HepG2 (cell line): ENCODE measurements at regions not wholly inside any gene's neighbourhood (a gene's known extent, or its start where the extent isn't known, plus 50 kb on each side); places are given as distances from the start of the nearest gene placed in this dataset.
"Not testable (repeated sequence)": the region's sequence is repeated elsewhere in the genome, so short reads cannot be mapped to it uniquely, and the experiment has no call there.

Experiments
- ESRRA ChIP-seq: sonication (generic); formaldehyde crosslinking; IDR thresholded peaks from 2 replicates; pipeline ENCODE4 v1.5.1; 2020; ENCODE audit warnings: mild to moderate bottlenecking, low read depth, missing genetic modification reagents
- HOXA7 ChIP-seq: sonication (generic); formaldehyde crosslinking; IDR thresholded peaks from 2 replicates; pipeline ENCODE4 v1.8.1; 2022; ENCODE audit warnings: mild to moderate bottlenecking, missing genetic modification reagents, moderate library complexity
- MTA3 ChIP-seq: sonication (generic); formaldehyde crosslinking; IDR thresholded peaks from 2 replicates; pipeline ENCODE4 v1.4.0; 2020; ENCODE audit warnings: missing genetic modification reagents
- POLR2AphosphoS5 ChIP-seq: IDR thresholded peaks from 2 replicates; pipeline ENCODE4 v1.6.1; 2012; ENCODE audit warnings: low read depth, low read length
- RAD21 ChIP-seq: fragments of 450-650 bp; formaldehyde crosslinking; IDR thresholded peaks from 2 replicates; pipeline ENCODE4 v1.5.0; 2020; ENCODE audit warnings: mild to moderate bottlenecking
- SP1 ChIP-seq, 2 experiments: fragments of 450-650 bp in 1 of 2; sonication (generic) in 1 of 2; formaldehyde crosslinking in 1 of 2; IDR thresholded peaks; 2 replicates each; pipeline versions ENCODE4 v1.4.0 to v1.6.1; 2016 to 2020; ENCODE audit warnings: missing genetic modification reagents in 1 of 2
- TBX2 ChIP-seq: sonication (generic); formaldehyde crosslinking; IDR thresholded peaks from 2 replicates; pipeline ENCODE4 v1.5.0; 2020; ENCODE audit warnings: missing genetic modification reagents, mild to moderate bottlenecking, borderline replicate concordance
- ZNF660 ChIP-seq: sonication (generic); formaldehyde crosslinking; IDR thresholded peaks from 2 replicates; pipeline ENCODE4 v1.5.1; 2020; ENCODE audit warnings: mild to moderate bottlenecking, low read depth, missing genetic modification reagents, borderline replicate concordance
- TF ChIP-seq, protein P1 (sequence below): sonication (generic); formaldehyde crosslinking; IDR thresholded peaks from 2 replicates; pipeline ENCODE4 v1.5.0; 2020; ENCODE audit warnings: missing genetic modification reagents
- TF ChIP-seq, protein P2 (sequence below): sonication (generic); formaldehyde crosslinking; IDR thresholded peaks from 2 replicates; pipeline ENCODE4 v1.8.0; 2022; ENCODE audit warnings: low read depth, missing genetic modification reagents
- TF ChIP-seq, protein P3 (sequence below): sonication (generic); formaldehyde crosslinking; IDR thresholded peaks from 2 replicates; pipeline ENCODE4 v1.5.0; 2020; ENCODE audit warnings: mild to moderate bottlenecking, missing genetic modification reagents, moderate library complexity

DNA sequence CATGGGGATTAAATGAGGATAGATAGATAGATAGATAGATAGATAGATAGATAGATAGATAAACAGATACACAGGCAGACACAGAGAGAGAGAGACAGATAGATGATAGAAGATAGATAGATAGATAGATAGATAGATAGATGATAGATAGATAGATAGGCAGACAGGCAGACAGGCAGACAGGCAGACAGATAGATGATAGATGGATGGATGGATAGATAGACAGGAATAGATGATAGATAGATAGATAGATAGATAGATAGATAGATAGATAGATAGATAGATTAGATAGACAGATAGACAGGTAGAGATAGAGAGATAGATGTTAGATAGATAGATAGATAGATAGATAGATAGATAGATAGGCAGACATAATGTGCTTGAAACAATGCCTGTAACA, 137.3 kb downstream of the MED10 start:
- TF ChIP-seq POLR2AphosphoS5; ZNF660 (CRISPR knock-in tag); TBX2 (CRISPR knock-in tag); HOXA7; RAD21 (CRISPR knock-in tag); SP1 (IDR thresholded peaks at IDR 0.05); SP1 (CRISPR knock-in tag; IDR thresholded peaks at IDR 0.05); MTA3 (CRISPR knock-in tag); ESRRA (CRISPR knock-in tag): not testable (repeated sequence)
- TF ChIP-seq, protein P1, sequence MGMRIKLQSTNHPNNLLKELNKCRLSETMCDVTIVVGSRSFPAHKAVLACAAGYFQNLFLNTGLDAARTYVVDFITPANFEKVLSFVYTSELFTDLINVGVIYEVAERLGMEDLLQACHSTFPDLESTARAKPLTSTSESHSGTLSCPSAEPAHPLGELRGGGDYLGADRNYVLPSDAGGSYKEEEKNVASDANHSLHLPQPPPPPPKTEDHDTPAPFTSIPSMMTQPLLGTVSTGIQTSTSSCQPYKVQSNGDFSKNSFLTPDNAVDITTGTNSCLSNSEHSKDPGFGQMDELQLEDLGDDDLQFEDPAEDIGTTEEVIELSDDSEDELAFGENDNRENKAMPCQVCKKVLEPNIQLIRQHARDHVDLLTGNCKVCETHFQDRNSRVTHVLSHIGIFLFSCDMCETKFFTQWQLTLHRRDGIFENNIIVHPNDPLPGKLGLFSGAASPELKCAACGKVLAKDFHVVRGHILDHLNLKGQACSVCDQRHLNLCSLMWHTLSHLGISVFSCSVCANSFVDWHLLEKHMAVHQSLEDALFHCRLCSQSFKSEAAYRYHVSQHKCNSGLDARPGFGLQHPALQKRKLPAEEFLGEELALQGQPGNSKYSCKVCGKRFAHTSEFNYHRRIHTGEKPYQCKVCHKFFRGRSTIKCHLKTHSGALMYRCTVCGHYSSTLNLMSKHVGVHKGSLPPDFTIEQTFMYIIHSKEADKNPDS: not testable (repeated sequence)
- TF ChIP-seq, protein P2, sequence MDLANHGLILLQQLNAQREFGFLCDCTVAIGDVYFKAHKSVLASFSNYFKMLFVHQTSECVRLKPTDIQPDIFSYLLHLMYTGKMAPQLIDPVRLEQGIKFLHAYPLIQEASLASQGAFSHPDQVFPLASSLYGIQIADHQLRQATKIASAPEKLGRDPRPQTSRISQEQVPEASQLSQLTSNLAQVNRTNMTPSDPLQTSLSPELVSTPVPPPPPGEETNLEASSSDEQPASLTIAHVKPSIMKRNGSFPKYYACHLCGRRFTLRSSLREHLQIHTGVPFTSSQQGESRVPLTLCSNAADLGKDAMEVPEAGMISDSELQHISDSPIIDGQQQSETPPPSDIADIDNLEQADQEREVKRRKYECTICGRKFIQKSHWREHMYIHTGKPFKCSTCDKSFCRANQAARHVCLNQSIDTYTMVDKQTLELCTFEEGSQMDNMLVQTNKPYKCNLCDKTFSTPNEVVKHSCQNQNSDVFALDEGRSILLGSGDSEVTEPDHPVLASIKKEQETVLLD (CRISPR knock-in tag): not testable (repeated sequence)
- TF ChIP-seq, protein P3, sequence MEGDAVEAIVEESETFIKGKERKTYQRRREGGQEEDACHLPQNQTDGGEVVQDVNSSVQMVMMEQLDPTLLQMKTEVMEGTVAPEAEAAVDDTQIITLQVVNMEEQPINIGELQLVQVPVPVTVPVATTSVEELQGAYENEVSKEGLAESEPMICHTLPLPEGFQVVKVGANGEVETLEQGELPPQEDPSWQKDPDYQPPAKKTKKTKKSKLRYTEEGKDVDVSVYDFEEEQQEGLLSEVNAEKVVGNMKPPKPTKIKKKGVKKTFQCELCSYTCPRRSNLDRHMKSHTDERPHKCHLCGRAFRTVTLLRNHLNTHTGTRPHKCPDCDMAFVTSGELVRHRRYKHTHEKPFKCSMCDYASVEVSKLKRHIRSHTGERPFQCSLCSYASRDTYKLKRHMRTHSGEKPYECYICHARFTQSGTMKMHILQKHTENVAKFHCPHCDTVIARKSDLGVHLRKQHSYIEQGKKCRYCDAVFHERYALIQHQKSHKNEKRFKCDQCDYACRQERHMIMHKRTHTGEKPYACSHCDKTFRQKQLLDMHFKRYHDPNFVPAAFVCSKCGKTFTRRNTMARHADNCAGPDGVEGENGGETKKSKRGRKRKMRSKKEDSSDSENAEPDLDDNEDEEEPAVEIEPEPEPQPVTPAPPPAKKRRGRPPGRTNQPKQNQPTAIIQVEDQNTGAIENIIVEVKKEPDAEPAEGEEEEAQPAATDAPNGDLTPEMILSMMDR (CRISPR knock-in tag): not testable (repeated sequence)
